GM18909 (cell line): ENCODE measurements at regions not wholly inside any gene's neighbourhood (a gene's known extent, or its start where the extent isn't known, plus 50 kb on each side); places are given as distances from the start of the nearest gene placed in this dataset.
"Not testable (repeated sequence)": the region's sequence is repeated elsewhere in the genome, so short reads cannot be mapped to it uniquely, and the experiment has no call there.

Experiments used
- ATAC-seq: cut with Tn5 transposase; IDR thresholded peaks from one replicate; pipeline ENCODE4 v1.9.1; 2021; ENCODE audit warnings: mild to moderate bottlenecking; ENCODE audit not compliant: unreplicated experiment, poor library complexity

DNA sequence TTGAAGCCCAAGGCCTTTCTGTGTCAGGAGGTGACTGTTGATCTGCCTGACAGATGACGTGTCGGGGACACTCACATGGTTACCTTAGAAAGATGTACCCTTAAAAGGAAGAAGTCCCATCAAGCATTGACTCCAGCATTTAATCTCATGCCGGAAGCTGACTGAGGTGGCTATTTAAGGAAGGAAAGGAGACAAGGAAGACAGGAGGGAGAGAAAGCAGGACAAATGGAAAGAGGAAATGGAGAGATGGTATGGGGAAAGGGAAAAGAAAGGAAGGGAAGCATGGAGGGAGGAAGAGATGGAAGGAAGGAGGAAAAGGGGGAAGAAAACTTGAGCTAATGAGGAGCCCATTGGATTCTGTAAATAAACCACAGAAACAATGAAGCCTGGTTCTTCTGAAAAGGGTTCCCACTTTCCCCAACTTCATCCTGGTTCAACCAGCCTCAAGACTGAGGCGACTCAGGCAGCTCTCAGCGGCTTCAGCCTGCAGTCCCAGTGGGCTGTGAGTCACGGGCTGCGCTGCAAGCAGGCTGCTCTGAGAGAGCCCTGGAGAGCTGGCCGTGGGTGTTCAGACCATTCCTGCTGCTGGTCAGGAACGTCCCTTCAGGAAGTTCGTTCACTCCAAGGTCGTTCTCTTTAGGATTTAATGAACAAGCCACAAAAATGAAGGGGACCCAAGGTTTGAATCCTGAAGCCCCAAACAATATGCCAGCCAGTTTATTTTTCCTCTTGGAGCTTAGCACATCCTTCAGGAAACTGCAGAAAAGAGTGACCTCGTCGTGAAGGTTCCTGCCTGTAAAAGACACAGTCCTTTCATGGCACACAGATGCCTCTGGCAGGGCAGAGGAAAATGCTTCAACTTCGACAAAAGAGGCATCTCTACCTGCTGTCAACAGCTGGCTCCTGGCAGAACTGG is 69.6 kb upstream of the THBS1 start:
- ATAC-seq, result no peak

DNA sequence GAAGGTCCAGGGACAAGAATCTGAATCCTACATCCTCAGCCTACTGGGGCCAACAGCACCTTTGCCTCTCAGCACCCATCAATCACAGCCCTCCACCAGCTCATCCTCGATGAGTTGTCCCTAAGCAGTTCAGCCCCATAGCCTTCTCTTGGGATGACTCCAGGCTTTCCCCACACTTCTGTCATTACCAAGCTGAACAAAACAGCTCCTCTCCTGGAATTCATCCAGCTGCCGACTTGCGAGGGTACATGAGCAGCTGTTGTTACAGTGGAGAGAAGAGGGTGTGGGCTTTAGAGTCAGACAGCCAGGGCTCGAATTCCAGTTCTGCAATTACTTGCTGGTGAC is 69.0 kb upstream of the THBS1 start:
- no peak for ATAC-seq

GRCh38 chr15:39512643-39513042 is 68.2 kb upstream of the THBS1 start:
- ATAC-seq, result no peak

DNA sequence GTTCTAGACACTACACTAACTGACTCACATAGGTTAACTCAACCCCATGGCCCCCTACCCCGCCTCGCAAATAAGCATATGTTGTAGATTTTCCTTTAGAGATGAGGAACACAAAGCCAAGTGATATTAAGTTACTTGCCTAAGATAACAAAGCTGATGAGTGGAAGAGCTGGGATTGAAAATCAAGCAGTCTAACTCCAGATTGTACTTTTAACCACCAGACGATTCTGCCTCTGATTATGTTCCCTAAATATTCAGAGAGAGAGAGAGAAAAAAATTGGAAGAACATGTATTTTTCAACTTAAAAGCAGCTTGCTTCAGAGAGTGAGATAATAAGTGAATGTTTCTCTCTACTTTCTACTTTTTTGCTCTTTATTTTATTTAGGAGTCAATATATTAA is 66.9 kb upstream of the THBS1 start:
- no peak for ATAC-seq

GRCh38 chr15:39514933-39515332 is 65.9 kb upstream of the THBS1 start:
- ATAC-seq, result no peak

DNA sequence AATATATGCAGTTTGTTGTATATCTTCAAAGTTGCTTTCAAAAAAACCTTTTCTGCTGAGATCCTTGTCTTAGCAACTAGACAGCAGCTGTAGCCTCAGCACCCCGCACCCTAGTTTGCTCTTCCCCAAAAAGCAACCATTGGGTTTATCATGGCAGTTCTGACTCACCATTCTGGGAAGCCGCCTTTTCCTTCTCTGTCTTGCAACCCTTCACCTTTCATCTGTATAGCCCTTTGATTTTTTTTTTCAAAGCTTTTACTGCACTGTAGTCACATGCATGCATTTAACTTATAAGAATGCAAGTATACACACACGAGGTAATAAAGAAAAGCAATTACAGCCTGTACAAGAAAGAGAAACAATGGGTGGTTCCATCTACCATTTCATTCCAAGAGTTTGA is 65.1 kb upstream of the THBS1 start:
- ATAC-seq, result no peak

DNA sequence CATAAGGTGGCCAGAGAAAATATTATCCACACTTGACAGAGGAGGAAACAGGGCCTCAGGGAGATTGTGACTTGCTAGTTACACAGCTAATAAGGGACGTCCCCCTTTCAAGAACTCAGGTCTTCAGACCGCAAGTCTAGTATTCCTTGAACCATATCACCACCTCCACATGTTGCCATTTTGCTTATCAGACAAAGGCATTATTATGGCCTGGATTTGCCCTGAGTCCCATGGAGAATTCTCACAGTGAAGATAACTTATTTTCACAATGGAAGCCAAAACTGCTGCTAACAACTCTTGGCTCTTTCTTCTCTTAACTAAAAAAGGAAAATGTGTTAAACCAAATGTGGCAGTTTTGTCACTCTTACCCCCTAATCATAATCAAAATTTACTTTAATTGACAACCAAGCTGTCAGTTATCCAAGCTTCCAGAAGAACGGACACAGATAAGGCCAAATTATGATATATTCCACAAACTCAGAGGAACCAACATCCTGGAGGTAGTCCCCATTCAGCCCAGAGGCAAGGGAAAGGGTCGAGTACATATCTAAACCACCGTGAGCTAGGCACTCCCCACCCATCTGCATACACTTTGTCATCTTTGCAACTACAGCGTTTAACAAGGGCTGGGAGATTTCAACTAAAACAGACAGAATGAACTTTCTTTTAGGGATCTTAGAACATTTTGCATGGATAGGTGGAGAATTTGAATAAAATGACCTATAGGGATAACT is 63.6 kb upstream of the THBS1 start:
- ATAC-seq, result no peak

DNA sequence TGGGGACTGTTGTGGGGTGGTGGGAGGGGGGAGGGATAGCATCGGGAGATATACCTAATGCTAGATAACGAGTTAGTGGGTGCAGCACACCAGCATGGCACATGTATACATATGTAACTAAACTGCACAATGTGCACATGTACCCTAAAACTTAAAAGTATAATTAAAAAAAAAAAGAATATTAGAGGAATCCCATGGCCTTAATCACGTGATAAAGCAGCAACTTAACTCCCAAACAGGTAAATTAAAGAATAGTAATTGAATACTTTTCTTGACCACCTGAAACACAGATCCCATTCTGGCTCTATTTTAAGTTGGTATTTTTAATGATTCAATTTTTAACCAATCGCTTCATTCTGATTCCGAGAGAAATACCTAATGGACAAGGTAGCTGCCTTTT is 56.9 kb upstream of the THBS1 start:
- ATAC-seq, result not testable (repeated sequence)

DNA sequence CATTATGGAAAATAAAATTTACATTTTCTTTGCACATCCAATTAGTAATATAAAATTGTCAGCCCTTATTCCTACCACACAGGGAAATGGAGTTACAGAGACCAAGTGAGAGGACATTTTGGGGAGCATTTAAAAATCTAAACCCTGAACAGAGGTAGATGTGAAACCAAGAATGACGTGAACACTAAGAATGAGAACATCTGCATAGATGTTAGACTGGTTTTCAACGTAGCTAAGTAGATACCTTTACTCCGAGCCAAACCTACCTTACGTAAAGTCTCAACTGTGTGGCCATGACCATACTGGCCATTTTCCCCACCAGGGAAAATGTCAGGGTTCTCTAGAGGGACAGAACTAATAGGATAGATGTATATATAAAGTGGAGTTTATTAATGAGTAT is 51.4 kb upstream of the THBS1 start:
- ATAC-seq, result no peak

DNA sequence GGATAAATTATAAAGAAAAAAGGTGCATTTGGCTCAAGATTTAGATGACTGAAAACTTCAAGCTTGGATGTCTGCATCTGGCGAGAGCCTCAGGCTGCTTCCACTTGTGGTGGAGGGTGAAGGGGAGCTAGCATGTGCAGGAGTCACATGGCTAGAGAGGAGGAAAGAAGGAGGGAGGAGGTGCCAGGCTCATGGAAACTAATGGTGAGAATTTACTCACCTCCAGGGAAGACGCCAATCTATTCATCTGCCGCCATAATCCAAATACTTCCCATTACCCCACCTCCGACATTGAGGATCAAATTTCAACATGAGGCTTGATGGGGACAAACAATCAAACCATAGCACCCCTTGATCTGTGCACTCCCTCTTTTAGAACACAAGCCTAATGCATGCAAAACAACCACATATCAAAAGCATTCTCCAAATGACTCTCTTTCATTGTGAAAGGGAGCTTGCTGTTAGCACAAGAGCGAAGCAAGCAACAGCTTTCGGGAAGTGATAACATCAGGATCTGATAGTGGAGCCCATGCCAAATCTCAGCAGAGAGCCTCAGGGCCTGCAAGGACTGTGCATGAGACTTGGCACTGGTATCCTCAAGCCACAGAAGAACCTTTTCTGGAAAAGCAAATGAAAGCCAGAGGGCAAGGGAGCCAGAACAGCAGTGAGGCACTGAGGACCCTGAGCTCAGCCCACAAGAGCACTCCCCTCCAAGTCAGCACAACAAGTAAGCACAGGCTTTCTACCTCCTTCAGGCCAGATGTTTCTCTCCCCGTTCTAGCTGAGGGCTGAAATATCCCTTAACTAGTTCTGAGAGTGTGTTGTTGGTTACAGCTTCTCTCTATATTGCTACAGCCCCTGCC is 50.2 kb upstream of the THBS1 start:
- no peak for ATAC-seq
